ENCODE measurements at regions not wholly inside any gene's neighbourhood (a gene's known extent, or its start where the extent isn't known, plus 50 kb on each side); places are given as distances from the start of the nearest gene placed in this dataset.
"Not testable (repeated sequence)": the region's sequence is repeated elsewhere in the genome, so short reads cannot be mapped to it uniquely, and the experiment has no call there.

GRCh38 chr13:33554919-33555791, 262.8 kb upstream of the RFC3 start:
- no peak for DNase-seq (ENCODE audit: low read depth)

- DNase-seq (ENCODE audit: low read depth), result no peak
Measured at GRCh38 chr13:33556828-33557227, 261.1 kb upstream of the RFC3 start.

GRCh38 chr13:33560726-33561125, 257.2 kb upstream of the RFC3 start:
- no peak for DNase-seq (ENCODE audit: low read depth)

GRCh38 chr13:33561627-33562026, 256.3 kb upstream of the RFC3 start:
- DNase-seq (ENCODE audit: low read depth), result no peak

GRCh38 chr13:33571618-33572017, 246.3 kb upstream of the RFC3 start:
- DNase-seq (ENCODE audit: low read depth), result no peak

- not testable (repeated sequence) for DNase-seq (ENCODE audit: low read depth)
Measured at GRCh38 chr13:33572322-33572721, 245.6 kb upstream of the RFC3 start.

DNA sequence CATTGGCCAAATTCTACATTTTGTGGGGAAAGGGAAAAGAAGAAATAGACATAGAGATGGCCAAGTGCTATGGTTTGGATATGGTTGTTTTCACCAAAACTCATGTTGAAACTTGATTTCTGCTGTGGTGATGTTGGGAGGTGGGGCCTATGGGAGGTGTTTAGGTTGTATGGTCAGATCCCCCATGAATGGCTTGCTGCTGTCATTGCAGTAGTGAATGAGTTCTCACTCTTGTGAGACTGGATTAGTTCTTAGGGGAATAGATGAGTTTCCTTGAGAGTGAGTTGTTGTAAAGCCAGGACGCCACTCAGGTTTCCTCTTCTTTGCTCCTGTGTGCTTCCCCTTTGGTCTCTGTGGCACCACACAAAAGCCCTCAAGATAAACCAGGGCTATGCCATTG, 242.6 kb upstream of the RFC3 start:
- no peak for DNase-seq (ENCODE audit: low read depth)

DNA sequence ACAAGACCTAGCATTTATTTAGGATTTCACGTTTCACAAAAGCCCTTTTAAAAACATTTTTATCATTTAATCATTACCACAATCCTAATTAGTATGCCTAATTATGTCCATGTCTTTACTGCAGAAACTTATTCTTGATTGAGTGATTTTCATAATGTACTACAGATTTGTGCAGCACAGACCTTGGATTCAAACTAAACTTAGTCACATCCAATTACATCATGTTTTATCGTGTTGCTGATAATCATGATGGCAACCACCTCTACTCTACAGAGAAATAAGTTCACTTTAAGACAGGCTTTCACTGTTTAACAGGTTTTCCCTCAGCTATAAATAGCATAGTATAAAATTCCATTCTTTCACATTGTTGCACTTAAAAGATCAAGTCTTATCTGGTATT, 240.9 kb upstream of the RFC3 start:
- no peak for DNase-seq (ENCODE audit: low read depth)

DNA sequence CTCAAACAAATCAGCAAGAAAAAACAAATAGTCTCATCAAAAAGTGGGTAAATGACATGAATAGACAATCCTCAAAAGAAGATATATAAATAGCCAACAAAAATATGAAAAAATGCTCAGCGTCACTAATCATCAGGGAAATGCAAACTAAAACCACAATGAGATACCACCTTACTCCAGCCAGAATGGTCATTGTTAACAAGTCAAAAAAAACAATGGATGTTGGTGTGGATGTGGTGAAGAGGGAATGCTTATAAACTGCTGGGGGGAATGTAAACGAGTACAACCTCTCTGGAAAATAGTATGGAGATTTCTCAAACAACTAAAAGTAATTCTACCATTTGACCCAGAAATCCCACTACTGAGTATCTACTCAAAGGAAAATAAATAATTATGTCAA, 239.2 kb upstream of the RFC3 start:
- no peak for DNase-seq (ENCODE audit: low read depth)

DNA sequence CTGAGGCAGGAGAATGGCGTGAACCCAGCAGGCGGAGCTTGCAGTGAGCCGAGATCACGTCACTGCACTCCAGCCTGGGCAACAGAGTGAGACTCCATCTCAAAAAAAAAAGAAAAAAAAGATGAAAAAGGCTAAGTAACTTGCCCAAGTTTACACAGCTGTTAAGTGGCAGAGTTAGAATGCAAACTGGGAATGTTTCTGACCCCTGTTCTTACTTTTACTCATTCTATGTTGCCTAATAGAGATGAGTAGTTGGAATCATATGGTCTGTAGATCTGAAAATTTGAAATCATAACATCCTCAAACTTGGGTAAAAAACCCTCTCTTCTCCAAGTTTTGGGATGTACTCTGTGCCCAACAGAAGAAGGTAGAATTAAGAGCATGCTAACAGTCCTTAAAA, 235.8 kb upstream of the RFC3 start:
- DNase-seq (ENCODE audit: low read depth), result no peak

DNA sequence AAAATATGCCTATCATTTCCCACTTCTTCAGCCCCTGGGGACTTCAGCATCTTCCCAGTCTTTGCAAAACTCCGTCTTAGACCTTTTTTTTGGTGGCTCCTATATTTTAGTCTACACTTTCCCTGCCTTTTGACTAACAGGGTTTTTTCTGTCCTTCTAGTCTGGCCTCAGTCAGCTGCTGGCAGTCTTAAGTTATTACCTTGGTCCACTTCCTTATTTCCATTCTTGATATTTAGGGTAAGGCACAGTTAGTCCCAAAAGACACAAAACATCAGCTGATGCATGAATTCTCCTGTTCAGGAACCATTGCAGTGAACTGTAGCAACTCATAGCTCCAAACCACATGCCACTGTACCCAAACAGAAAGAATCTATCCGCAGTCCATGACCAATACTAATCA, 234.6 kb upstream of the RFC3 start:
- DNase-seq (ENCODE audit: low read depth), result no peak

DNA sequence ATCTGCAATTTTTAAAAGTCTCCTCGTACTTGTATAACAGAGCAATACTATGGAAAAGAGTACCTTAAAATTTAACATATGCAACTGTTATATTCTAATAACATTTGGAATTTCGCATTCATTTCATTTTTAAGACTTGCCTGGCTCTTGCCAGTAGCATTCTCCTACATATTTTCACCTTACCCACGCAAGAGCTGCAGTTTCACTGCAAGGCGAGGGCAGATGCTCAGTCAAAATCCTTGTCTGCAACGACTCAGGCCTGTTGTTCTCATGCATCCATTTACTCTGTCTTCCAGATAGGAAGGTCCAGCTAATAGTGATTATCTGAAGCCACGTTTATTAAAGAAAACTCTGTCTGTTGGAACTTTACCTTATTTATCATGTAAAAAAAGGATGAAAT, 227.0 kb upstream of the RFC3 start:
- no peak for DNase-seq (ENCODE audit: low read depth)

- DNase-seq (ENCODE audit: low read depth), result no peak
Measured at GRCh38 chr13:33606692-33607091, 211.3 kb upstream of the RFC3 start.

DNA sequence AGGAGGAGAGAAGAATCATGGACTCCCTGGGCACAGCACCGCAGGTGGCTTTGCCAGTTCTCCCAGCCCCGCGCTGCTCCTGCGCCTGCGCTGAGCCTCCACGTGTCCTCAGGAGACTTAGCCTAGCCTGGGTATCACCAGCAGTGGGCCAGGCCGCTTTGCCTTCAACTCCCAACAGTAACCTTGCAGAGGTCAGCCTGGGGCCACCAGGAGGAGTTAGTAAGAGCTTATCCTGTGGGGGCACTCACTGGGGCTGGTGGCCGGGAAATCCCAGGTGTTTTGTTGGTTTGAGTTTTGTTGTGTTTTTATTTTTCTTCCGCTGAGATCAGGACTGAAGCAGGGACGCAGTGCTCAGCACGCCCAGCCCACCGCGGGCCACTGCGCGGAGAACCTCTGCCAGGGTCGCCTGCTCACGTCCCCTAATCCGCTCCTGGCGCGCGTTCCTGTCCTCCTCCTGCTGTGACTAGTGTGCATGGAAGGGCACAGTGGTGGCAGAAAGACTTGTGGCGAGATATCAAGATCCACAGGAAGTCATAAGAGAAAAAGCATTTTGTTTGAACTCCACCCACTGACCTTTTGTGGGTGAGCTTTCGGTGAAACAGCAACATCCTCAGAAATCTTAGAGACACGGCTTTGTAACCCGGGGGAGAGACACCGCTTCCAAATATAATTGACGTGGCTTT, 207.4 kb upstream of the RFC3 start:
- DNase-seq (ENCODE audit: low read depth), result no peak

DNA sequence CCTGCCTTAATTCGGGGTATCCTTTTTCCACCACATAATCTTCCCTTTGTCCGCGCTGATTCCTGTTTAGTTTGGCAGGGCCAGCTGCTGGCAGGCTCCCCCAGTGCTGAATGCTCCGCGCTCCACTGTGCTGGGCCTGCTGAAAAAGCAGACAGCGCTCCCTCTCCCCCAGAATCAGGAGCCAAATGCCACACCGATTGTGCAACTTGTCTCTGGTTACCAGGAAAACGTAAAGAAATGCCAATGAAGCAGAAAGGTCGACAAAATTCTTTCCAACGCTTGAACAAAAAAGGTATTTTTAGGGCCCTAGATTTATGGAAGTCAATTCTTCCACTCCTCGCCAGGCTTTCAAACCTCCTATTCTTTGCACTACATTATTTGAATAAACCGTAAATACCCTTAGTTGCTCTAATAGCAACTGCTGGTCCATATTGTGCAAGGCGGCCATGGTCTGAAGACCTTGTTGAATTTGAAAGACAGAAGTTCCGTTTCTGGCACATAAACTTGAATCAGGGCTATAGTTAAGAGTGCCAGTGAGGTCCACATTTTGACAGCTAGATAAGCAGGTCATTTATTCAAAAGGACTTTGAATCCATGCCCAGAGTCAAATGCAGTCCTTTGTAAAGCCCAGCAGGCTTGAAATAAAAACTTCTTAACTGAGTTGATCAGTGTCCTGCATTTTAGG, 206.7 kb upstream of the RFC3 start:
- no peak for DNase-seq (ENCODE audit: low read depth)

GRCh38 chr13:33612641-33613638, 205.0 kb upstream of the RFC3 start:
- no peak for DNase-seq (ENCODE audit: low read depth)

DNA sequence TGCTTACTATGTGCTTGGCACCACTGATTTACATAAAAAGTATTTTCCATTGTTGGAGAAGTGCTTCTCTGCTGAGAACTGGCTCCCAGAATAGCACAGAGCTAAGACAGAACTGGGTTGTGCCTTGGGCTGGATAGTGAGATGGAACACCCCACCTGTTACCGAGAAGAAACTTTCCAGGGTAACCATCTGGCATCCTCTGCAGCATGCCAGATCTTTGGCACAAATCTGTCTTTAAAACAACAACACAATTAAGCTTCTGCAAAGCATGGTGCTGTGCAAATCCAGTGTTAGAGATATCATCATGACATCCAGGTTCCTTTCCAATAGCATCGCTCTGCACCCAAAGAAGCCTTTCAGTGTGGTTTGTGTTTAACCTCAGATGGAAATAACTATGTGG, 202.5 kb upstream of the RFC3 start:
- no peak for DNase-seq (ENCODE audit: low read depth)

DNA sequence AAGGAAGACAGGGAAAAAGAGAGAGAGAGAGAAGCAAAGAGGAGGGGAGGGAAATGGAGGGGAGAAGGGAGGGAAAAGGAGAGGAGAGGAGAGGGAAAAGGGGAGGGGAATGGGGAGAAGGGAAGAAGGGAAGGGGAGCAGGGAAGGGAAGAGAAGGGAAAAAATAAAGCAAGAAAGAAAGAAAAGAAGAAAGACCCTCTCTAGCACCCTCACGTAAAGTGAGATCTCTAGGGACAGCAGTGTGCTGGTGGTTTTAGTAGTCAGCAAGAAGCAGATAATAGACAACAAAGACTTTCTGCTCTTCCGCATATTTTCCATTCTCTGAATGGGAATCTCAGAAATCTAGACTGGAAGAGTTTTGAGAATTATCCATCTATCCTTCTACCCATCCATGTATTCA, 201.8 kb upstream of the RFC3 start:
- no peak for DNase-seq (ENCODE audit: low read depth)

DNA sequence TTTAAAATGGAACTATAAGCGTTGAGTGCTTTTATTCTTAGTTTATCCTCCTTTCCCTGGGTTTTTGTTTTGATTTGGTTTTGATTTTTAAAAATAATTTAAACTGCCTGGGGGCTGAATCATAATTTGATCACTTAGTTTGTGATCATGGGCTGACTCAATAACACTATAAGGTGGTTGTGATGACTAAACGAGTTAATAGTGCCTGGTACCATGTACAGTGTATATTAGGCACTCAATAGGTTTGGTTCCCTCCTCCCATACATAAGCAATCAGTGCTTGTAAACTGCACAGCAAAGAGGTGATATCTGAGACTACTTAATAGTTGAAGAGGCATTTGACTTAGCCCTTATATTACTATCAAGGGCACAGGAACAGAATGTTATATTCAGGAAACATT, 200.9 kb upstream of the RFC3 start:
- DNase-seq (ENCODE audit: low read depth), result no peak

GRCh38 chr13:33624253-33624652, 193.7 kb upstream of the RFC3 start:
- no peak for DNase-seq (ENCODE audit: low read depth)

GRCh38 chr13:33624740-33625139, 193.2 kb upstream of the RFC3 start:
- DNase-seq (ENCODE audit: low read depth), result no peak

DNA sequence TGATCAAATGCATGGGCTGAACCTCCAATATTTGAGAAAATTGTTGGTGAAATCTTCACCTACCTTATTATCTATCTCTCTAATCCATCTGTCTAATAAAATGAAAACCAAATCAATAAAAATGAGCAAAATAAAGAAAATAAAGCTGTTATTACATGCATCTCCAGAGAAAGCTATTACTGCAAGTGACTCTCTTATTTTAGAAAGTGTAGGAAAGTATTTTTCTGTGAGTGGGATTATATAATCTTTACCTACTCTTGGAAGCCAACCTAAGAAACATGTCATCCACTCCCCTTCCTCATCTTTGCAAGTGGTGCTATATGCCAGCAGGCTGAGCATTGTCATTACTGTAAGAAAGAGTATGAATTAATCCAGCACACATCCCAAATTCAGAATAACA, 191.5 kb upstream of the RFC3 start:
- DNase-seq (ENCODE audit: low read depth), result no peak

All from GM04504 (cell line).